ENCODE measurements at regions not wholly inside any gene's neighbourhood (a gene's known extent, or its start where the extent isn't known, plus 50 kb on each side); places are given as distances from the start of the nearest gene placed in this dataset.

DNA sequence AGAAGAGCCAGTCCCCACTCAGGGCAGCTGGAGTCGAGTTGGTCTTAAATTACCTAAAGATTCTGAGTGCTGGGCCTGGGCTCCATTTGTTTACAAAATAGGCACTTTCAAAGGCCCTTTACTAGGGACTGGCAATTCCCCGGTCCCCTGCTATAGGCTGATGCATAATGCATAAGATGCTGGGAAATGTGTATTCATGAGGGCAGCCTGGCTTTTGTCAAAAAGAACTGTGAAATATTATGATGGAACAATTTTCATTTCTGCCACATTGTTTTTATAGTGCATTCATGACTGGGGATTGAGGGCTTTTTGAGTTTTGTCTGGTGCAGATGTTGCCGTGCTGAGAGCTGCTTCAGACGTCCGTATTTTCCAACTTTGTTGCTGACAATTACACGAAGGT is 617.0 kb upstream of the CDH5 start:
- H3K27ac ChIP-seq (replicated peaks) = no peak overlapping the region
- TF ChIP-seq, protein P1, sequence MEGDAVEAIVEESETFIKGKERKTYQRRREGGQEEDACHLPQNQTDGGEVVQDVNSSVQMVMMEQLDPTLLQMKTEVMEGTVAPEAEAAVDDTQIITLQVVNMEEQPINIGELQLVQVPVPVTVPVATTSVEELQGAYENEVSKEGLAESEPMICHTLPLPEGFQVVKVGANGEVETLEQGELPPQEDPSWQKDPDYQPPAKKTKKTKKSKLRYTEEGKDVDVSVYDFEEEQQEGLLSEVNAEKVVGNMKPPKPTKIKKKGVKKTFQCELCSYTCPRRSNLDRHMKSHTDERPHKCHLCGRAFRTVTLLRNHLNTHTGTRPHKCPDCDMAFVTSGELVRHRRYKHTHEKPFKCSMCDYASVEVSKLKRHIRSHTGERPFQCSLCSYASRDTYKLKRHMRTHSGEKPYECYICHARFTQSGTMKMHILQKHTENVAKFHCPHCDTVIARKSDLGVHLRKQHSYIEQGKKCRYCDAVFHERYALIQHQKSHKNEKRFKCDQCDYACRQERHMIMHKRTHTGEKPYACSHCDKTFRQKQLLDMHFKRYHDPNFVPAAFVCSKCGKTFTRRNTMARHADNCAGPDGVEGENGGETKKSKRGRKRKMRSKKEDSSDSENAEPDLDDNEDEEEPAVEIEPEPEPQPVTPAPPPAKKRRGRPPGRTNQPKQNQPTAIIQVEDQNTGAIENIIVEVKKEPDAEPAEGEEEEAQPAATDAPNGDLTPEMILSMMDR (IDR thresholded peaks at IDR 0.05; ENCODE audit: insufficient read depth, low read length) = no peak
- TF ChIP-seq POLR2AphosphoS5 (IDR thresholded peaks at IDR 0.05; ENCODE audit: low read depth) (no peak), SPI1 (IDR thresholded peaks at IDR 0.05; ENCODE audit: borderline replicate concordance, low read depth) (no peak), GABPA (IDR thresholded peaks at IDR 0.05; ENCODE audit: low read depth) (no peak)
- no peak for DNase-seq (ENCODE audit: low read depth in 1 of 2, low spot score in 1 of 2)
- no peak overlapping the region for H3K4me3 ChIP-seq (replicated peaks; ENCODE audit: insufficient read depth, low read length)
- H3K27me3 ChIP-seq (ENCODE audit: insufficient read depth, poor library complexity, severe bottlenecking) = no peaks in the 10 kb centered on the region

DNA sequence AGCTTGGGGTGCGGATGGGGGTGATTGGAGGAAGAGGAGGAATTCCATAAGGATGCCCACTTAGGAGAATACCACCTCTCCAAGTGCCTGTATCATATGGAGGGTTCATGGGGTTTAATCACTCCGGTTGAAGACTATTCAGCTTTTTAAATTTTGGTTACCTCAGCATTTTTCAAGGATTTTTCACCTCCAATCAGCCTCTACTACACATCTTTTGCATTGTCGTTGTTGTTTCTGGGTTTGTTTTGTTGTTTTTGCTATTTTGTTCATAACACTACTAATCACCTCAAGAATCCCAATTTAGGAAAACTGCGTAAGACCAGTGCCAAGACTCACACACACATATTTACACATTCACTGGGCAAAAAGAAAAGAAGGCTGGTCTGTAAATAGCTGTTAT is 619.5 kb upstream of the CDH5 start:
- H3K27me3 ChIP-seq (ENCODE audit: insufficient read depth, poor library complexity, severe bottlenecking) = no peaks in the 10 kb centered on the region
- H3K27ac ChIP-seq (replicated peaks) = no peak overlapping the region
- DNase-seq (ENCODE audit: low read depth in 1 of 2, low spot score in 1 of 2) = no peak
- TF ChIP-seq, protein P1 (IDR thresholded peaks at IDR 0.05; ENCODE audit: insufficient read depth, low read length) = no peak
- TF ChIP-seq POLR2AphosphoS5 (IDR thresholded peaks at IDR 0.05; ENCODE audit: low read depth) (no peak), GABPA (IDR thresholded peaks at IDR 0.05; ENCODE audit: low read depth) (no peak), SPI1 (IDR thresholded peaks at IDR 0.05; ENCODE audit: borderline replicate concordance, low read depth) (no peak)
- TF ChIP-seq, protein P2, sequence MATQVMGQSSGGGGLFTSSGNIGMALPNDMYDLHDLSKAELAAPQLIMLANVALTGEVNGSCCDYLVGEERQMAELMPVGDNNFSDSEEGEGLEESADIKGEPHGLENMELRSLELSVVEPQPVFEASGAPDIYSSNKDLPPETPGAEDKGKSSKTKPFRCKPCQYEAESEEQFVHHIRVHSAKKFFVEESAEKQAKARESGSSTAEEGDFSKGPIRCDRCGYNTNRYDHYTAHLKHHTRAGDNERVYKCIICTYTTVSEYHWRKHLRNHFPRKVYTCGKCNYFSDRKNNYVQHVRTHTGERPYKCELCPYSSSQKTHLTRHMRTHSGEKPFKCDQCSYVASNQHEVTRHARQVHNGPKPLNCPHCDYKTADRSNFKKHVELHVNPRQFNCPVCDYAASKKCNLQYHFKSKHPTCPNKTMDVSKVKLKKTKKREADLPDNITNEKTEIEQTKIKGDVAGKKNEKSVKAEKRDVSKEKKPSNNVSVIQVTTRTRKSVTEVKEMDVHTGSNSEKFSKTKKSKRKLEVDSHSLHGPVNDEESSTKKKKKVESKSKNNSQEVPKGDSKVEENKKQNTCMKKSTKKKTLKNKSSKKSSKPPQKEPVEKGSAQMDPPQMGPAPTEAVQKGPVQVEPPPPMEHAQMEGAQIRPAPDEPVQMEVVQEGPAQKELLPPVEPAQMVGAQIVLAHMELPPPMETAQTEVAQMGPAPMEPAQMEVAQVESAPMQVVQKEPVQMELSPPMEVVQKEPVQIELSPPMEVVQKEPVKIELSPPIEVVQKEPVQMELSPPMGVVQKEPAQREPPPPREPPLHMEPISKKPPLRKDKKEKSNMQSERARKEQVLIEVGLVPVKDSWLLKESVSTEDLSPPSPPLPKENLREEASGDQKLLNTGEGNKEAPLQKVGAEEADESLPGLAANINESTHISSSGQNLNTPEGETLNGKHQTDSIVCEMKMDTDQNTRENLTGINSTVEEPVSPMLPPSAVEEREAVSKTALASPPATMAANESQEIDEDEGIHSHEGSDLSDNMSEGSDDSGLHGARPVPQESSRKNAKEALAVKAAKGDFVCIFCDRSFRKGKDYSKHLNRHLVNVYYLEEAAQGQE (IDR thresholded peaks at IDR 0.05; ENCODE audit: insufficient replicate concordance, low read depth) = no peak
- H3K4me3 ChIP-seq (replicated peaks; ENCODE audit: insufficient read depth, low read length) = no peak overlapping the region

GRCh38 chr16:65745201-65745708 is 621.2 kb upstream of the CDH5 start:
- H3K27ac ChIP-seq (replicated peaks) = no peak overlapping the region
- no peaks in the 10 kb centered on the region for H3K27me3 ChIP-seq (ENCODE audit: insufficient read depth, poor library complexity, severe bottlenecking)
- TF ChIP-seq SPI1 (IDR thresholded peaks at IDR 0.05; ENCODE audit: borderline replicate concordance, low read depth) = no peak
- TF ChIP-seq, protein P2 (IDR thresholded peaks at IDR 0.05; ENCODE audit: insufficient replicate concordance, low read depth) = no peak
- TF ChIP-seq POLR2AphosphoS5 (IDR thresholded peaks at IDR 0.05; ENCODE audit: low read depth) = no peak
- TF ChIP-seq, protein P1 (IDR thresholded peaks at IDR 0.05; ENCODE audit: insufficient read depth, low read length) = no peak
- no peak for TF ChIP-seq GABPA (IDR thresholded peaks at IDR 0.05; ENCODE audit: low read depth)
- H3K4me3 ChIP-seq (replicated peaks; ENCODE audit: insufficient read depth, low read length) = no peak overlapping the region
- no peak for DNase-seq (ENCODE audit: low read depth in 1 of 2, low spot score in 1 of 2)

DNA sequence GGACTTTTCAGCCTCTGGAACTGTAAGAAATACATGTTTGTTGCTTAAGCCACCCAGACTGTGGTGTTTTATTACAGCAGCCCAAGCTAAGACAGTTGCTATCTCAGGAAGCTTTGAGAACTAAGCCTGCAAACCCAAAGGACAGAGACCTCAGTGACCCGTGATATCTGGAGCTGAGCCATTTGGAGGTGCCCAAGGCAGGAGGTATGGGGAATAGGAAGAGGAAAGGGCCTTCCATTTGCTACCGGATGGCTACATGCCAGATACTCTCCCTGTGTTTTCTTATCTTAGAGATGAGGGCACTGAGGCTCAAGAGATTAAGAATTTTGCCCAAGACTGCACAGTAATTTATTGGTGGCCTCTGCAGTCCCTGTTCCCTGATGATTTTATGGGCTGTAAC is 622.1 kb upstream of the CDH5 start:
- TF ChIP-seq POLR2AphosphoS5 (IDR thresholded peaks at IDR 0.05; ENCODE audit: low read depth) (no peak), GABPA (IDR thresholded peaks at IDR 0.05; ENCODE audit: low read depth) (no peak), SPI1 (IDR thresholded peaks at IDR 0.05; ENCODE audit: borderline replicate concordance, low read depth) (no peak)
- TF ChIP-seq, protein P2 (IDR thresholded peaks at IDR 0.05; ENCODE audit: insufficient replicate concordance, low read depth) = no peak
- TF ChIP-seq, protein P1 (IDR thresholded peaks at IDR 0.05; ENCODE audit: insufficient read depth, low read length) = no peak
- Histone ChIP-seq H3K4me3 (replicated peaks; ENCODE audit: insufficient read depth, low read length) (no peak overlapping the region), H3K27ac (replicated peaks) (no peak overlapping the region), H3K27me3 (ENCODE audit: insufficient read depth, poor library complexity, severe bottlenecking) (no peaks in the 10 kb centered on the region)
- no peak for DNase-seq (ENCODE audit: low read depth in 1 of 2, low spot score in 1 of 2)
